Natural killer cell (primary cell): ENCODE measurements at regions not wholly inside any gene's neighbourhood (a gene's known extent, or its start where the extent isn't known, plus 50 kb on each side); places are given as distances from the start of the nearest gene placed in this dataset.

Experiments used
- ATAC-seq, 3 donors: fragments of 150-1000 bp in 2 of 3; fragments of 200-7000 bp in 1 of 3; cut with Tn5 transposase; 1 replicate in 1 of 3; 2 replicates in 2 of 3; pipeline ENCODE4 v1.10.0; 2021; ENCODE audit warnings: mild to moderate bottlenecking in 2 of 3, moderate library complexity in 2 of 3
- DNase-seq, 2 donors: peaks; one replicate each; pipeline versions ENCODE4 v3.0.0 to v3.0.0-alpha.2; 2013 to 2021; ENCODE audit warnings: mixed read lengths in 1 of 2
- H3K27ac ChIP-seq: one replicate; pipeline ENCODE4 v1.5.1; 2013; ENCODE audit warnings: mild to moderate bottlenecking, low read length
- H3K27me3 ChIP-seq: one replicate; pipeline ENCODE4 v1.6.1; 2013; ENCODE audit warnings: low read length; ENCODE audit not compliant: control insufficient read depth, insufficient read depth
- H3K36me3 ChIP-seq: one replicate; pipeline ENCODE4 v1.6.1; 2013; ENCODE audit warnings: low read length; ENCODE audit not compliant: control insufficient read depth, insufficient read depth
- H3K4me1 ChIP-seq: one replicate; pipeline ENCODE4 v1.6.1; 2013; ENCODE audit warnings: low read length; ENCODE audit not compliant: control insufficient read depth, insufficient read depth
- H3K4me3 ChIP-seq: one replicate; pipeline ENCODE4 v1.5.1; 2013; ENCODE audit warnings: low read length
- H3K9me3 ChIP-seq: one replicate; pipeline ENCODE4 v1.6.1; 2013; ENCODE audit warnings: low read length; ENCODE audit not compliant: control insufficient read depth, insufficient read depth
- H3K27ac Mint-ChIP-seq, 2 donors: one replicate each; pipeline ENCODE4 v1.8.0; 2022; ENCODE audit warnings: mild to moderate bottlenecking in 2 of 2, mixed read lengths in 2 of 2, moderate library complexity in 1 of 2
- H3K27me3 Mint-ChIP-seq, 2 donors: one replicate each; pipeline ENCODE4 v1.8.0; 2022; ENCODE audit warnings: low read depth in 2 of 2, mixed read lengths in 2 of 2
- H3K36me3 Mint-ChIP-seq: one replicate; pipeline ENCODE4 v1.8.0; 2022; ENCODE audit warnings: mixed read lengths
- H3K4me1 Mint-ChIP-seq, 2 donors: one replicate each; pipeline ENCODE4 v1.8.0; 2022; ENCODE audit warnings: mixed read lengths in 2 of 2
- H3K4me3 Mint-ChIP-seq: one replicate; pipeline ENCODE4 v1.8.0; 2022; ENCODE audit warnings: mild to moderate bottlenecking, moderate library complexity, mixed read lengths
- H3K9me3 Mint-ChIP-seq, 2 donors: one replicate each; pipeline ENCODE4 v1.8.0; 2022; ENCODE audit warnings: mixed read lengths in 2 of 2
- CTCF ChIP-seq: fragments of 200-600 bp; IDR thresholded peaks from one replicate; pipeline ENCODE4 v1.8.0; 2022; ENCODE audit warnings: antibody characterized with exemption
- WGBS: methylation state at CpG from one replicate; pipeline ENCODE4 v1.1.7; 2013; ENCODE audit warnings: missing lambda C conversion rate; ENCODE audit not compliant: insufficient coverage; 5-methylcytosine and 5-hydroxymethylcytosine counted together
- intact Hi-C: fragments of 100-400 bp; cut with micrococcal nuclease; formaldehyde crosslinking; loops from one replicate; pipeline ENCODE4 v1.14.2; 2022

- intact Hi-C loops = no loop called here
- H3K9me3 Mint-ChIP-seq = peaks cover 0 to 4% of the 10 kb centered on the region in 2 donors
Observed at GRCh38 chr19:28210886-28211285, 1002.1 kb downstream of the UQCRFS1 start.

GRCh38 chr19:28208745-28209144 lies 1004.2 kb downstream of the UQCRFS1 start:
- Histone ChIP-seq H3K36me3 (no peaks in the 10 kb centered on the region), H3K27ac (no peak overlapping the region), H3K4me3 (no peak overlapping the region), H3K4me1 (peaks cover 9% of the 10 kb centered on the region), H3K9me3 (peaks cover 2% of the 10 kb centered on the region), H3K27me3 (peaks cover 3% of the 10 kb centered on the region)
- intact Hi-C loops = no loop called here
- DNase-seq = no peak
- 65% methylated on average over 10 of the region's 10 CpGs for WGBS
- Mint-ChIP-seq H3K9me3 (peaks cover 0 to 4% of the 10 kb centered on the region in 2 donors), H3K4me1 (peaks cover 9 to 15% of the 10 kb centered on the region in 2 donors), H3K27ac (peak overlapping the region in 1 of 2 donors; percentile 51), H3K4me3 (peak overlapping the region; percentile 9), H3K27me3 (peaks cover 9 to 22% of the 10 kb centered on the region in 2 donors), H3K36me3 (no peaks in the 10 kb centered on the region)
- peak in 1 of 3 donors; percentile 57 for ATAC-seq
- TF ChIP-seq CTCF = no peak

More at GRCh38 chr19:28210886-28211285, 1002.1 kb downstream of the UQCRFS1 start:
- TF ChIP-seq CTCF = no peak
- no peak overlapping the region for H3K4me3 ChIP-seq
- peaks cover 2% of the 10 kb centered on the region for H3K9me3 ChIP-seq
- H3K27ac ChIP-seq = no peak overlapping the region
- no peaks in the 10 kb centered on the region for H3K36me3 ChIP-seq
- DNase-seq (no peak), ATAC-seq (no peak)
- Mint-ChIP-seq H3K27me3 (peaks cover 16 to 35% of the 10 kb centered on the region in 2 donors), H3K4me3 (no peak overlapping the region), H3K36me3 (no peaks in the 10 kb centered on the region), H3K4me1 (peaks cover 9 to 15% of the 10 kb centered on the region in 2 donors), H3K27ac (no peak overlapping the region)
- peaks cover 3% of the 10 kb centered on the region for H3K27me3 ChIP-seq
- H3K4me1 ChIP-seq = peaks cover 9% of the 10 kb centered on the region
- WGBS = 76% methylated on average over 2 of the region's 2 CpGs

- ATAC-seq (no peak), DNase-seq (no peak)
- H3K4me3 ChIP-seq = no peak overlapping the region
- 83% methylated on average over 6 of the region's 7 CpGs for WGBS
- peaks cover 2% of the 10 kb centered on the region for H3K9me3 ChIP-seq
- no peaks in the 10 kb centered on the region for H3K36me3 ChIP-seq
- TF ChIP-seq CTCF = no peak
- Mint-ChIP-seq H3K36me3 (no peaks in the 10 kb centered on the region), H3K27ac (no peak overlapping the region), H3K9me3 (peaks cover 4 to 6% of the 10 kb centered on the region in 2 donors), H3K4me3 (no peak overlapping the region), H3K27me3 (peaks cover 8 to 20% of the 10 kb centered on the region in 2 donors), H3K4me1 (peaks cover 9 to 15% of the 10 kb centered on the region in 2 donors)
- H3K4me1 ChIP-seq = peaks cover 9% of the 10 kb centered on the region
- intact Hi-C loops = no loop called here
- H3K27me3 ChIP-seq = peaks cover 3% of the 10 kb centered on the region
- no peak overlapping the region for H3K27ac ChIP-seq
Observed at GRCh38 chr19:28207244-28207643, 1005.7 kb downstream of the UQCRFS1 start.

GRCh38 chr19:28201462-28201943 lies 1011.4 kb downstream of the UQCRFS1 start:
- no peaks in the 10 kb centered on the region for H3K9me3 ChIP-seq
- H3K4me3 ChIP-seq = no peak overlapping the region
- no peak for TF ChIP-seq CTCF
- no peak overlapping the region for H3K27ac ChIP-seq
- no peak for ATAC-seq
- Mint-ChIP-seq H3K4me1 (no peaks in the 10 kb centered on the region), H3K4me3 (no peak overlapping the region), H3K9me3 (peaks cover 5 to 6% of the 10 kb centered on the region in 2 donors), H3K27me3 (peaks cover 2 to 5% of the 10 kb centered on the region in 2 donors), H3K27ac (no peak overlapping the region), H3K36me3 (no peaks in the 10 kb centered on the region)
- DNase-seq = no peak
- intact Hi-C loops = no loop called here
- no peaks in the 10 kb centered on the region for H3K36me3 ChIP-seq
- H3K4me1 ChIP-seq = no peaks in the 10 kb centered on the region
- no peaks in the 10 kb centered on the region for H3K27me3 ChIP-seq
- 95% methylated on average over 5 of the region's 5 CpGs for WGBS
